Ecto neural progenitor cell (in vitro differentiated cells): ENCODE measurements at regions not wholly inside any gene's neighbourhood (a gene's known extent, or its start where the extent isn't known, plus 50 kb on each side); places are given as distances from the start of the nearest gene placed in this dataset.

Experiments
- DNase-seq: peaks from one replicate; pipeline ENCODE4 v3.0.0-alpha.2; 2018; ENCODE audit warnings: low spot score

GRCh38 chr6:126907312-126907711 lies 211.2 kb upstream of the RSPO3 start:
- DNase-seq, result no peak

GRCh38 chr6:126907996-126908395 lies 210.5 kb upstream of the RSPO3 start:
- no peak for DNase-seq

GRCh38 chr6:126909493-126909892 lies 209.0 kb upstream of the RSPO3 start:
- DNase-seq, result no peak

GRCh38 chr6:126913651-126914050 lies 204.8 kb upstream of the RSPO3 start:
- no peak for DNase-seq

DNA sequence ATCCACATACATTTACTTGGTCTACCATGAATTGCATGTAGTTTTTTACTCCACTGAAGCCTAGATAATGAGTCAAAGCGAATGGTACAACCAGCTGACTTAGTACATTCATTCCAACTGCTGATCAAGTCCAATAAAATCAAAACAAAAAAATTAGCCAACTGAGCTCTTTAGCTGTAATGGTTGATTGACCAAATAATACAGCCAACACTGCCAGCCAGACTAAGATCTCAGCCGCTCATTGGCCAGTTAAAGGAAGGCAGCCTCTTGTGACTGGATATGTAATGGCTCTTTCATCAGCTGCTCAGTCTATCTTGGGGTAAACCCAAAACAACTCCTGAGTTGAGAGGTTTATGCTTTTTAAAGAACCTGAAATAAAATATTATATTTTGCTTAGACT lies 204.3 kb upstream of the RSPO3 start:
- no peak for DNase-seq

GRCh38 chr6:126914801-126915200 lies 203.7 kb upstream of the RSPO3 start:
- no peak for DNase-seq

DNA sequence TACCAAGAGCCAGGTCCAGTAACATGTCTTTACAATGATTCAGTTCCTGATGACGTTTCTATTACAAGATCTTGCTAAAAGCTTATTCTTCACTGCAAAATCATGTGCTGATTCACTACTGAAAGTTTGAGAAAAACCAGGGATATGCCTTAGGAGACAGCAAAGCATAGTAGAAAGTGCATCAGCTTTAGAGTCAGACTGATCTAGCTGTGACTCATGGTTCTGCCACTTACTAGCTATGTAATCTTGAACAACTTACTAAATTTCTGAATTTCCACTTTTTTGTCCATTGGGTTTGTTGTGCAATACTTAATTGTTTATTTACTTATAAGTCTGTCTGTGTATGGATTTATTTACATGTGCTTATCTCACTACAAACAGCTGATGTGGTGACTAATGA lies 198.5 kb upstream of the RSPO3 start:
- DNase-seq, result no peak

- no peak for DNase-seq
Measured at GRCh38 chr6:126923807-126924206, 194.7 kb upstream of the RSPO3 start.

DNA sequence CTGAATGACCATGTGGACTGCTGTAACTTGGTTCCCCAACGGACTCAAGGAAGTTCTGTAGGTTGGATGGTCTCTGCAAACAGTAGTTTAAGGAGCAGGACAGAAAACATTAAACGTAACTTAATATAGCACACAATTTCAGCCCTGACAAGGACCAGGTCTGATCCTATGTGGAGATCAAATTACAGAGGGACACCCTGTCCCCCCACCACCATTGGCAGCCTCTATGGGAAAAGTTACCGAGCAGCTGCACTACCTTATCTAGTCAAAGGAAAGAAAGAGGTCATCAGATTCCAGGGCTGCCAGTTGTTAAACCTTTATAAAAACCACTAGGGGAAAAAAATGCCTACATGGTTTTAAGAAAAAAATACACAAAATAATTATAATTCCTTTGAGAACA lies 191.5 kb upstream of the RSPO3 start:
- no peak for DNase-seq

DNA sequence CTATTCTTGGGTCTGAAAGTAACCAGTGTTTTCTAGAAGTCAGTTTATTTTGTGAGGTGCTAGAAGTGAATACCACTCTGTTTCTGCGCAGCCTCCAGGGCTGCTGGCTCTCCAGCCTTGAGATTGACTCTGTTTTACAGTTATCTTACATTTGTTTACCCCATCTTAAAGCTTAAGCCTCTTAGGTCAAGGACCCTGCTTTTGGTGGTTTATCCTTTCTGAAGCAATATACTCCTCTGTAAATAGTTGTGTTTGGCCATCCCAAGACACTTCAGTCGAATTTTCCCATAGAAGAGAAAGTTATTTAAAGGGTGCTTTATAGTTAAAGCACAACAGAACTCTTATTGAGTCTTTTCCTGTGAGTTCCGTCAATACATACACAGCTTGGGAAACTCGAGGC lies 190.6 kb upstream of the RSPO3 start:
- DNase-seq, result no peak

DNA sequence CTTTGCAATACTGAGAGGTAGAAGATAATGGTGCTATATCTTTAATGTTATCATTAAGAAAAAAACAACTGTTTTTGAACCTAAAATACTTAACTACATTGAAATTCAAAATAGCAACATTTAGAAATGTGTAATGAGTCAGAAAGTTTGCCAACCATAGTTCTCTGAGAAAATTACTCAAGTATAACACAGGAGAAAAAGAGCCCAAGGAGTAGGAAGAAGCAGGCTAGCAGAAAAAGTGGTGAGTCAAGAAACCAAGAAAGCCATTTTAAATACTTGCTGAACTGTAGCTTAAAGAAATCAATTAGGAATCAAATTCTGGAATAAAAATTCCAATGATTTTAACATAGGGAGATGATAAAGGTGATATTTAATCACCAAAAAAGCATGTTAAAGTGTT lies 181.0 kb upstream of the RSPO3 start:
- DNase-seq, result no peak

DNA sequence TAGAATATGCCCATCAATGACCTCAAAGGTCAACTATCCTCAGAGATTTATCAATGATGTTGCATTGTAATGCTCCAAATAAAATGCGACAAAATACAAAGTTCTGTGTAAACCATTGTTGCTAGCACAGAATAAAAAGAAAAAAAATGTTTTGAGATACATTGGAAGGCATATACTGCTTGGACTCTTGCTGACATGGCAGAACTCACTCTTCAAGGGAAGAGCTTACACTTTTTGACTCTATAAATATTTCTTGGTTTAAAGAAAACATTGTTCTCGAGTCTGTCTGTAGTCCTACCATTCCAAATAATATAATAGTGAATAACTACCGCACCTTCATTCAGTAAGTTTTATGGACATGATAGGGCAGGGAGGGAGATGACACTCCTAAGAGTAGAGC lies 178.7 kb upstream of the RSPO3 start:
- DNase-seq, result no peak

DNA sequence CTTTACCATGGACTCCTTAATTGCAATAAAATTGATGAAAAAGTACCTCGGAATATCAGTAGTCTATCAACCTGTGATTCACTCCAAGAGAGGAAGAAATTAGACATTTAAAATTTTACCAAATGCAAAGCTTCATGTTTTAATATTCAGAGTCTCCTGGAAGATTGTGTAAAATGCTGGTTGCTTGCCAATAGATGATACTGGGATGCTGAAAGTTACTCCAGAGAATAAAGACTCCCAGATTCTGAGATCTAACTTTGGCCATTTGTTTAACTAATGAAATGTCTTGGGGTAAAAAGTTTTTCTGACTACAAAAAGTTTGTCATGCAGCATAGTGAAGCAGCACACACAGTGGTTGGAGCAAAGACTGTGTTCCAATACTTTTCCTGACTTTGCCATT lies 176.7 kb upstream of the RSPO3 start:
- DNase-seq, result no peak

DNA sequence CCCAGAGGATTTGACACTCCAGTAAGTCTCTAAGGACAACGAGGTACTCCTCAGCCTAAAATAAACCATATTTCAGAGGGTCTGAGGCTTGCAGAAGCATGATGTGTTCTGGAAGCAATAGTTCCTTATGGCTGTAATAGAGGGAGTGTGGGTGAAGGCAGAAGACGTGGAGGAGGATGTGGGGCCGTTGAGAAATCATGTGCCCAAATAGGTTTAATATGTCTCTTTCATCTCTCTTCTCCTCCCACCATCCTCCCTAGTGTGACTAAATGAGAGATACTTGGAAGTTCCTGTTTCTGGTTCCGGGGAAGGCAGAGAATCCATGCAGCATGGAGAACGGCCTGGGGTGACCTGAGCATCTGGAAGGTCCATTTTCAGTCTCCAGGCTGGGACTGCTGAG lies 174.0 kb upstream of the RSPO3 start:
- no peak for DNase-seq

- no peak for DNase-seq
Measured at GRCh38 chr6:126945150-126945685, 173.3 kb upstream of the RSPO3 start.

DNA sequence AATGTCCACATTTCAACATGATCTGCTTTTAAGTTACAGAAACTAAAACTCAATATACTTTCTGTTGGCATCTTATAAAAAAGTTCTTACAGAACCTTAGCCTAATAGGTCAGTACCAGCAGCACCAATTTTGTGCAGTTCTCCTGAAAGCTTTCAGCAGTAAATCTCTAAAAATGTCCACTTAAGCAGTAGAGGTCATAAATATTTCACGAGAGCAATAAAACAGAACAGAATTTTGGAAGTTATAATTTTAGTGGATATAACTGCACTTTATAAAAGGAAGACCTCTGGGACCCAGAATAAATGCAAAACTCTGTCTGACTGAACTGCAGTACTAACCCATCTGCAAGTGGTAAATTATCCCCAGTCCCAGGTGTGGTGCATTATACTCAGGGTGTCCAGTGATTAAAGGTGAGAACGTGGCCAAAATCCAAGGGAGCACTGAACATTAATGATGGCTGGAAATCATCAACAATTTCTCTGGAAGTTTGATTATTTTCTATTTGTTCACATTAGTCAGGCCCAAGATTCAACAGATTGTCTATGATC lies 172.6 kb upstream of the RSPO3 start:
- no peak for DNase-seq

DNA sequence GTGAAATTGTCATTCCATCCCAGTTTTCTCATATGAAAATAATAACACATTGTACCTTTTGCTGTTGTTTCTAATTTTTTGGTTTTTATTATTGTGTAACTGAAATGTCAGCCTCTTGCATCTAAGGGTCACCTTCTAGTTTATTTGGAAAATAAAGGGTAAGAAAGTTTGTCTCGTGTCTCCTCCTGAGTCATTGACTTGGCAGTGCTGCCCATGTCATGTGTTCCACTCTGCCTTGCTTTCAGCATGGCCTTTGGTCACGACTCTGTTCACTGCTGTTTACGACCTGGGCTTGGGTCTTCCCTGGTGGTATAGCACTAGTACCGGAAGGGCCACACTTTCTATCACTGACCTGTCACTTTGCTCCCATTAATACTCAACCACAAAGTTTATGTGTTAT lies 171.4 kb upstream of the RSPO3 start:
- DNase-seq, result no peak

GRCh38 chr6:126949786-126950185 lies 168.7 kb upstream of the RSPO3 start:
- no peak for DNase-seq

DNA sequence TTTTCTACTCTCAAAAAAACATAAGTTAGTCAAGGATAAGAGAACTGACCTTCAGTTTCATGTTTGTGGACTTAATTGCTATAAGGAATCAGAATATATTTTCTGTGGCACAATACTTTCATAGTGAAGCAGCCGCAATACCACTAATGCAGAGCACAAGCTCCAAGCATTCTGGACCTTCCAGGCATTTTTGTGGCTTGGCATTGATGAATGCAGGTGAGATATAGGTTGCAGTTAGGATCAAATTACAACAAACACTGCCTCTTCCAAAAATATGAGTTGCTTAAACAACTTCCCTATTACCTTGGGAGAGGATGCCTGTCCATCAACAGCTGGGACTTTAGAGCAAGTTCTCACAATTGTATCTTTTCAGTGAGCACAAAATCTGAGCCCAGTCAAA lies 162.8 kb upstream of the RSPO3 start:
- DNase-seq, result no peak

GRCh38 chr6:126957721-126958120 lies 160.8 kb upstream of the RSPO3 start:
- no peak for DNase-seq

- no peak for DNase-seq
Measured at GRCh38 chr6:126959765-126960164, 158.7 kb upstream of the RSPO3 start.

DNA sequence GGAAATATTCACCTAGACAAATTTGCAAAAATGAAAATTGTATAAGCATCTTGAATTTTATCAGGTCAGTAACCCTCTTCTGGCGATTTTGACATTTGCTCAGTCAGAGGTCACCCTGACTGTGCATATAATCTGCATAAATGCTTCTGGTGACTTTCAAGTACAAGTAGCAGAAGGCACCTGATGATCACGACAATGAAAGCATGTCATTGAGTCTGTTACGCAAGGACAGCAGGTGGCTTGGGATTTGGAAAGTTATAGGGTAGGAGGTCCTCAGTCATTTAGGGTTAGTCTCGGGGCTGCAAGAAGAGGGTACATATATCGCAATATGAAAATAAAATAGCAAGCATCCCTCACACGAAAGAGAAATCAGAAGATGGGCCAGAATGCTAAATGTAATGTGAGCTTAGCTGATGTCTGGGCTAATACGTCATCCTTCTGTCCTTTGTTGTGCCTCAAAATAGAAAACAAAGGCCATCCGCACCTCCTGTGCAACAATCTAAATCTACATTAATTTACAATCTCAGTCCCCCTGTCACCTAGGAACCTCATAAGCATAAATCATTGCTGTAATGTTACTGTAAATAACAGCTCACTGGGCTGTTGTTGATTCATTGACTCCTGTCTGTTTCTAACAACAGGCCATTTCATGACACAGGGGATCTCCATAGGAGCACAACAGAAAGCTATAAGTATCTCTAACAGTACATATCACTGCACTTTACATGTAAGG lies 155.2 kb upstream of the RSPO3 start:
- DNase-seq, result no peak

GRCh38 chr6:126967296-126968005 lies 151.0 kb upstream of the RSPO3 start:
- DNase-seq, result no peak
